T-helper 1 cell treated with Interleukin-12 subunit alpha and Interleukin-12 subunit beta and Interleukin-4 antibody, amounts not matched to agents 30 μg/mL and 1 μg/mL, for 36 hours (primary cell): ENCODE measurements at regions not wholly inside any gene's neighbourhood (a gene's known extent, or its start where the extent isn't known, plus 50 kb on each side); places are given as distances from the start of the nearest gene placed in this dataset.

Source experiments
- H3K27ac Mint-ChIP-seq: one replicate; pipeline ENCODE4 v1.8.0; 2021; ENCODE audit warnings: mild to moderate bottlenecking, mixed read lengths
- H3K27me3 Mint-ChIP-seq: one replicate; pipeline ENCODE4 v1.8.0; 2021; ENCODE audit warnings: low read depth, mixed read lengths
- H3K36me3 Mint-ChIP-seq: one replicate; pipeline ENCODE4 v1.8.0; 2021; ENCODE audit warnings: low read depth, mixed read lengths
- H3K4me1 Mint-ChIP-seq: one replicate; pipeline ENCODE4 v1.8.0; 2021; ENCODE audit warnings: low read depth, mixed read lengths
- H3K4me3 Mint-ChIP-seq: one replicate; pipeline ENCODE4 v1.8.0; 2021; ENCODE audit warnings: mild to moderate bottlenecking, moderate library complexity, mixed read lengths
- H3K9me3 Mint-ChIP-seq: one replicate; pipeline ENCODE4 v1.8.0; 2021; ENCODE audit warnings: mixed read lengths

DNA sequence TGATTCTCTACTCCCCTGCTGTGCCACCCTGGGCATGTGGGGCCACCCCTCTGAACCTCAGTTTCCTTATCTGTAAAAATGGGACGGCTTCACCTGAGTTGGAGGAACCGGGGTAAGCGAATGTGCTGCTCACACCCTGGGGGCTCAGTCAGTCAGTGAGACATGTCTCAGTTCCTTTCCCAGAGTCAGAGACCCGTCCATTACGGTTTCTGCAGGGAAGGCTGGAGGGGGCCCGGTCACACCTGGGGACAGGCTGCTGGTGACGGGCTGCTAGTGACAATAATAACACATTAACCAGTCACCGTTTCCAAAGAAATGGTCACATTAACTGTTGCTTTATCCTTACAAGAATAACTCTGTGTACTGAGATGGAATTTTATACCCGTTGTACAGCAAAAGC lies 282.4 kb downstream of the NSG2 start:
- H3K27ac Mint-ChIP-seq: no peak overlapping the region
- peaks cover 2% of the 10 kb centered on the region for H3K4me1 Mint-ChIP-seq
- no peaks in the 10 kb centered on the region for H3K36me3 Mint-ChIP-seq
- H3K4me3 Mint-ChIP-seq: no peak overlapping the region
- H3K27me3 Mint-ChIP-seq: peaks cover 4% of the 10 kb centered on the region
- H3K9me3 Mint-ChIP-seq: no peaks in the 10 kb centered on the region

DNA sequence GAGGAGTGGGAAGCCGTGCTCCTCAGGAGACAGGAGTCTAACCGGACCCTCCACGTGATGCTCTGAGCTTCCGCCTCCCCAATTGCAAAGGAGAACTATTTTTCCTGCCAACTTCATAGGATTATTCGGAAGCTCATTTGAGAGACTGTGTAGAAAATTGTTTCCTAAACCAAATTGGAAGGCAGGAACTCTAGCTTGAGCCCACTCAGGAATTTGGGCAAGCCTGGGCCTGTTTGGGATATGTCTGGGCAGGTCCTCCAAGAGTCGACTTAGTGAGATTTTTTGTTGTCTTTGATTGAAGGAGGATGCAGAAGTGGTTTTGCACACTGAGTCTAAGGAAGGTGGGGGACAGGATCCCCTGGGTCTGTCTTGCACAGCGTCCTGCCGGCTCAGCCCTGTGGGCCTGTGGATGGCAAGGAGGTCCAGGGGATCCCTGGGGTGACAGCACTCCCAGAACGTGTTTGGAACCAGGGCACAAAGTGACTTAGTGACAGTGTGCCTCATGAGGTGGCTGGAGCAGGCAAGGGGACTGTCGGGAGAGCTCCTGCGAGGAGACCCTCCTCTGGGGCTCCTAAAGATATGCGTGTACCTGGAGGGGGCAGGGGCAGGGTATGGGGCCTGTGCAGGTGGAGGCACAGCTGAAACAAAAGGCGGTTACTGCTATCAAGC lies 283.3 kb downstream of the NSG2 start:
- Mint-ChIP-seq H3K27me3 (peaks cover 2% of the 10 kb centered on the region), H3K9me3 (no peaks in the 10 kb centered on the region), H3K4me1 (peaks cover 2% of the 10 kb centered on the region), H3K4me3 (no peak overlapping the region), H3K27ac (no peak overlapping the region), H3K36me3 (no peaks in the 10 kb centered on the region)

GRCh38 chr5:174329738-174330137 lies 284.2 kb downstream of the NSG2 start:
- Mint-ChIP-seq H3K4me3 (no peak overlapping the region), H3K27ac (no peak overlapping the region), H3K9me3 (no peaks in the 10 kb centered on the region), H3K36me3 (no peaks in the 10 kb centered on the region), H3K4me1 (peaks cover 2% of the 10 kb centered on the region), H3K27me3 (no peaks in the 10 kb centered on the region)

DNA sequence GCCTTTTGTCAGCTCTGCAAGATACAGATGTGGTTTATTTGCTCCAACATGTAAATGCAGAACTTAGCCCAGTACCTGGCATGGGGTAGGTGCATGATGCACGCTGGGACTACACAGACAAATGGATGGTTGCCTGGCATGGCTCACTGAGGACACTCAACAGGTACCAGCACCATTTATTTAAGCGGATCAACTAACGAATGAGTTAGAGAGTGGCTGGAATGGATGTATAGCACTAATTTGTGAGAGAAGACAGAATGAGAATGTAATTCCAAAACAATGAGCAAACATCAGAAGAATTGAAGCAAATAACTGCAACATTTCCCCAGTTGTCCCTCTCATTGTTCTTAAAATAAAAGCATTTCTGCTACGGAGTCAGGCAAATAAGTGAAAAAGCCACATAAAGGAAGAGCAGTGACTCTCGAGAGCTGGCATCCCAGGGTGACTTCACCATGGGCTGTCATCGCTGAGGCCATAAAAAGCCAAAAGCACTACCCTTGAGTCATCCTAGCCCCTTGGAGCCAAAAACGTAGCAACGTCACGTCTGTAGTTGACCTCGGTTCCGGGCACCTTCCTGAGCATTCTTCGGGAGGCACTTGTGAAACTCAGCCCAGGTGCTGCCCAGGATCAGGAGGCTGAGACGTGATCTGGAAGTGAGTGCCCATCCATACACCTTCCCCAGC lies 290.3 kb downstream of the NSG2 start:
- peaks cover 20% of the 10 kb centered on the region for H3K27me3 Mint-ChIP-seq
- no peak overlapping the region for H3K27ac Mint-ChIP-seq
- H3K9me3 Mint-ChIP-seq: no peaks in the 10 kb centered on the region
- H3K36me3 Mint-ChIP-seq: no peaks in the 10 kb centered on the region
- no peaks in the 10 kb centered on the region for H3K4me1 Mint-ChIP-seq
- no peak overlapping the region for H3K4me3 Mint-ChIP-seq

GRCh38 chr5:174336479-174336878 lies 291.0 kb downstream of the NSG2 start:
- Mint-ChIP-seq H3K36me3 (no peaks in the 10 kb centered on the region), H3K4me1 (no peaks in the 10 kb centered on the region), H3K4me3 (no peak overlapping the region), H3K27me3 (peaks cover 20% of the 10 kb centered on the region), H3K27ac (no peak overlapping the region), H3K9me3 (no peaks in the 10 kb centered on the region)

GRCh38 chr5:174337276-174338184 lies 292.0 kb downstream of the NSG2 start:
- Mint-ChIP-seq H3K27me3 (peaks cover 20% of the 10 kb centered on the region), H3K36me3 (no peaks in the 10 kb centered on the region), H3K27ac (no peak overlapping the region)

DNA sequence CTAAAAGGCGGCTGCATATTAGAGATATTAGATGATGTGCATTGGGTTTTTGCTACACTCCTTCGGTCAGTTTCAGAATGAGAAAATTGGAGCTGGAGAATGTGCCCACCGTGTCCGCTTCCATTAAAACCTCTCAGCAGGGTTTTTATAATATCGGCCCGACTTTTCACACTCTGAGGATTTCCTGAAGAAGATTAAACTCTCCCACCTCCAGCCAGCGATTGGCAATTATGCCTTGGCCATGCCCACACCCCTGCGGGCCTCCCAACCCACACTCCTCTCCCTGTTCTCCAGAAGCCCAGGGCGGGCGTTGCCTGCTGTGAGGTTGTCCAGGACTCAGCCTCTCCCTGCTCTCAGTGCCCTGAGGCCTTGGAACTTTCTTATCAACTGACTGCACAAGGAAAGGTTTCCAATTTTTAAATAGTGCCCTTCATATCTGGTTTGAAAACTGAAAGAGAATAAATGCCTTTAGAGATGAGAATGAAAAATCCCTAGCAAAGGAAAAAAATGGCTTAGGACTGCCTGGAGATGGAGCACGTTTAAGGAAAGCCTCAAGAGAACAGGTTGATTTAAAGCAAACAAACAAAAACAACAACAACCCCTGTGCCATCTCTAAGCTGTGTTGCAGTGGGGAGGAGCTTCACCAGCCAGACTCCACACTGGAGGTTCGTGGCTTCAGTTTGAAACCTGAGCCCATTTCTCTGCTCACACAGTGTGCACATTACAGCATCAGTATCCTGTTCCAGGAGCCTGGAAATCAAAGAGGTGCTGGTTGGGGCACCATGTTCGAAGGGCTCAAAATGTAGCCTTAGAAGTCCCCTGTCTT lies 292.9 kb downstream of the NSG2 start:
- H3K27me3 Mint-ChIP-seq: peaks cover 20% of the 10 kb centered on the region
- no peak overlapping the region for H3K4me3 Mint-ChIP-seq
- no peaks in the 10 kb centered on the region for H3K4me1 Mint-ChIP-seq
- H3K27ac Mint-ChIP-seq: no peak overlapping the region
- H3K9me3 Mint-ChIP-seq: no peaks in the 10 kb centered on the region
- no peaks in the 10 kb centered on the region for H3K36me3 Mint-ChIP-seq

More at GRCh38 chr5:174337276-174338184, 292.0 kb downstream of the NSG2 start:
- no peaks in the 10 kb centered on the region for H3K9me3 Mint-ChIP-seq
- H3K4me3 Mint-ChIP-seq: no peak overlapping the region
- no peaks in the 10 kb centered on the region for H3K4me1 Mint-ChIP-seq

DNA sequence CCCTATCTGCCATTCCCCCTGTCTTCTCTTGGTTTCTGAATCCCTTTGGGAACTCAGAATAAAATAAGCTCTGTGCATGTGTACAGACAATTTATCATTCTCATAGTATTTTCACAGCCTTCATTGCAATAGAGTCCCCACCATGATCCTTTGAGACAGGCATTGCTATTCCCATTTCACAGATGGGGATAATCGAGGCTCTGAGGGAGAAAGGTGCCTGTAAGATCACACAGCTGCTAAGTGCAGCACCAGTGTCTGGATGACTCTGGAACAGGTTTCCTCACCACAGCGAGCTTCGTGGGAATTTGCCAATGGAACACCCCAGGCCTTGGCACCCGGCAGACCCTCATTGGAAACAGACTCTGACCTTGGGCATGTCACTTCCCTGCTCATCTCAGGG lies 293.6 kb downstream of the NSG2 start:
- no peaks in the 10 kb centered on the region for H3K36me3 Mint-ChIP-seq
- no peaks in the 10 kb centered on the region for H3K4me1 Mint-ChIP-seq
- H3K9me3 Mint-ChIP-seq: no peaks in the 10 kb centered on the region
- H3K27ac Mint-ChIP-seq: no peak overlapping the region
- H3K4me3 Mint-ChIP-seq: no peak overlapping the region
- H3K27me3 Mint-ChIP-seq: peaks cover 20% of the 10 kb centered on the region

- Mint-ChIP-seq H3K4me3 (no peak overlapping the region), H3K27me3 (peaks cover 20% of the 10 kb centered on the region), H3K36me3 (no peaks in the 10 kb centered on the region), H3K27ac (no peak overlapping the region), H3K9me3 (no peaks in the 10 kb centered on the region), H3K4me1 (no peaks in the 10 kb centered on the region)
These were observed 294.7 kb downstream of the NSG2 start for GRCh38 chr5:174340226-174340625.

DNA sequence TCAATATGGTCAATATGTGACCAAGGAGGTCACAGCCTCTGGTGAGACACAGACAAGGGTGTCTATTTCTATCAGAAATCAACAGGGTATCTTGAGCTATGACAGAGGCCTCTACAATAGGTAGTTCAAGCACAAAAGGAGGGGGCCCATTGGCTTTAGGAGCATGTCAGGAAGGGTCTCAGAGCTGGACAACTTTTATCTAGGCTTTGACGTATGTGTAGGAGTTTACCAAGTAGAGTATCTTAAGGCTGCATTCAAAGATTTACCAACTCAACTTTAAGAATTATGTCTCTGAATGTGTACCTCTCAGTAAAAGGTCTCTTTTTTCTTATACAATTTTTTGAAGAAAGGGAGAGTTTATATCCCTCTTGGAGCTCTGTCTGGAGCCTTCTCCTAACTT lies 297.2 kb downstream of the NSG2 start:
- no peaks in the 10 kb centered on the region for H3K4me1 Mint-ChIP-seq
- no peaks in the 10 kb centered on the region for H3K36me3 Mint-ChIP-seq
- peaks cover 12% of the 10 kb centered on the region for H3K27me3 Mint-ChIP-seq
- H3K4me3 Mint-ChIP-seq: no peak overlapping the region
- no peaks in the 10 kb centered on the region for H3K9me3 Mint-ChIP-seq
- H3K27ac Mint-ChIP-seq: no peak overlapping the region

GRCh38 chr5:174343826-174344225 lies 298.3 kb downstream of the NSG2 start:
- no peaks in the 10 kb centered on the region for H3K9me3 Mint-ChIP-seq
- H3K4me3 Mint-ChIP-seq: no peak overlapping the region
- H3K36me3 Mint-ChIP-seq: no peaks in the 10 kb centered on the region
- H3K4me1 Mint-ChIP-seq: no peaks in the 10 kb centered on the region
- no peak overlapping the region for H3K27ac Mint-ChIP-seq
- H3K27me3 Mint-ChIP-seq: peaks cover 4% of the 10 kb centered on the region

- no peaks in the 10 kb centered on the region for H3K36me3 Mint-ChIP-seq
- H3K4me1 Mint-ChIP-seq: no peaks in the 10 kb centered on the region
- no peaks in the 10 kb centered on the region for H3K9me3 Mint-ChIP-seq
- no peak overlapping the region for H3K27ac Mint-ChIP-seq
- H3K4me3 Mint-ChIP-seq: no peak overlapping the region
- H3K27me3 Mint-ChIP-seq: no peaks in the 10 kb centered on the region
These were observed 298.8 kb downstream of the NSG2 start for GRCh38 chr5:174344335-174344734.

- Mint-ChIP-seq H3K36me3 (no peaks in the 10 kb centered on the region), H3K9me3 (no peaks in the 10 kb centered on the region), H3K27ac (no peak overlapping the region), H3K4me1 (no peaks in the 10 kb centered on the region), H3K27me3 (no peaks in the 10 kb centered on the region), H3K4me3 (no peak overlapping the region)
These were observed 301.7 kb downstream of the NSG2 start for GRCh38 chr5:174347183-174347582.

- Mint-ChIP-seq H3K36me3 (no peaks in the 10 kb centered on the region), H3K9me3 (no peaks in the 10 kb centered on the region), H3K27me3 (no peaks in the 10 kb centered on the region), H3K27ac (no peak overlapping the region), H3K4me1 (no peaks in the 10 kb centered on the region), H3K4me3 (no peak overlapping the region)
These were observed 302.9 kb downstream of the NSG2 start for GRCh38 chr5:174348311-174348981.
